SW 1271 (cell line): ENCODE measurements at regions not wholly inside any gene's neighbourhood (a gene's known extent, or its start where the extent isn't known, plus 50 kb on each side); places are given as distances from the start of the nearest gene placed in this dataset.
"Not testable (repeated sequence)": the region's sequence is repeated elsewhere in the genome, so short reads cannot be mapped to it uniquely, and the experiment has no call there.

Source experiments
- DNase-seq, 2 experiments: peaks; one replicate each; lab custom pipeline; 2025; lab: John Stamatoyannopoulos, UW

- DNase-seq: peak in 1 of 2 experiments; percentile 67
These were observed 1088.2 kb upstream of the CITED2 start for GRCh38 chr6:140462453-140463311.

GRCh38 chr6:140462076-140462452, 1087.6 kb upstream of the CITED2 start:
- DNase-seq: no peak

DNA sequence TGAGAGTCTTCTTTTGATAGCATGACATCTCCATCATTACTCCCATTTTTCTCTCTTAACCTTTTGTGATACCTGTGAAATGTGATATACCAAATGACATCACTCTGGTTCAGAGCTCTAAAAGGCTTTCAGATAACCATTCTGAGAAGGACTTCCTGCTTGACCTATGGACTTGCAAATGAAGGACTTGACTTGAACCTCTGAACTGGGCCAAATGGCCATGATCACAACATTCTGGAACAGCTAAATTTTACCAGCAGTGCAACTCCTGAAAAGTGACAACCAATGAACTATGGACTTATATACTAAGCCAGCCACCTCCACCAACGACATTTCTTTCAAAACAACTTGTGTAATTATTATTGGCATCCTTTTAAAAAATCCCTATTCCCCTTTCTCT, 1085.8 kb upstream of the CITED2 start:
- DNase-seq: no peak

DNA sequence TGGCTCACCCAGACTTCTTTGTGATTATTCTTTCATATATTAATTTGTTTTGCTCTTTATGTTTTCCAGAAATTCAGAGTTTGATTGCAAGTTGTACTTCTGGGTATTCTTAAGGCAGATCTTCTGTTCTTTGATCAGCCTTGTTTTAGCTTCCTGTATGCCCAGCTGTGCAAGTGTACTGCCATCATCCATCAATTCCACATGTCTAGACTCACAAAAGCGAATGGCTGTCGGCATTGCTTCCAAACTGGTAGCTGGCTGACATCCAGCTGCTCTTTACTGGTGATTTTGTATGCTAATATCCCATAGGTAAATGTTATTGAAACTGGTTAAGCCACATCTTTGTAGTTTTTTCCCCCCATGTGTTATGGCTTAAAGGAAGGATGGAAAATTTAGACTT, 1084.8 kb upstream of the CITED2 start:
- no peak for DNase-seq

- no peak for DNase-seq
These were observed 1071.8 kb upstream of the CITED2 start for GRCh38 chr6:140446241-140446640.

GRCh38 chr6:140445474-140446004, 1071.1 kb upstream of the CITED2 start:
- DNase-seq: peak in 1 of 2 experiments; percentile 60

DNA sequence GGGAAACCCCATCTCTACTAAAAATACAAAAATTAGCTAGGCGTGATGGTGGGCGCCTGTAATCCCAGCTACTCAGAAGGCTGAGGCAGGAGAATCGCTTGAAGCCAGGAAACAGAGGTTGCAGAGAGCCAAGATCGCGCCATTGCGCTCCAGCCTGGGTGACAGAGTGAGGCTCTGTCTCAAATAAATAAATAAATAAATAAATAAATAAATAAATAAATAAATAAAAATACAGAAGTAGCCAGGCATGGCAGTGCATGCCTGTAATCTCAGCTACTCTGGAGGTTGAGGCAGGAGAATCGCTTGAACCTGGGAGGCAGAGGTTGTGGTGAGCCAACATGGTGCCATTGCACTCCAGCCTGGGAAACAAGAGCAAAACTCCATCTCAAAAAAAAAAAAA, 1068.7 kb upstream of the CITED2 start:
- DNase-seq: not testable (repeated sequence)

- peak in 1 of 2 experiments; percentile 51 for DNase-seq
These were observed 1066.8 kb upstream of the CITED2 start for GRCh38 chr6:140441256-140441655.

DNA sequence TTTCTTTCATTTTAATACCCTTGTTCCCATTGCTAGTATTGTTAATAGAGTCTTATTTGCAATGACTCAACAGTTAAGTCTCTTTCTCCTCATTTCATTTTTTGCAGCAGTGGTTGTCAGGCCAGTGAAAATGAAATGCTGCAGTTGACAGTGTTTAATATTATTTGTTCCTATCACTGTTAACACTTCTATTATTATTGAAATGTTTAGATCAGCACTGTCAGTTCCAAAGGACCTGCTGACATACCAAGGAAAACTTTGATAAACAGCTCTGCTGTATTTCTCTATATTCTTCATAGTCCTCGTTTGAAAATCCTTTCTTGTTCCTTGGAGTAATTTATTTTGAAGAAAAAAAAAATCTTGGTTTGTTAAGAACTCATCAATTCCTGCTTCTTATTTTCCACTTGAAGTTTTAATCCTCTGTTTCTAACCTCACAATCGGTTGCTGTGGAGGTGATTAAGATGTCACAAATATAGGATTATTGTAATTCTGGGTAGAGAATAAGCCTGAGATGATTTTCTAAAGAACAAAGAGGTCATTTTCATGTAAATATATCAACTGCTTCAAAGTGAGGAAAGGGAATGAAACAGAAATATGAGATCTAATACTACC, 1065.9 kb upstream of the CITED2 start:
- DNase-seq: no peak

- no peak for DNase-seq
These were observed 1063.9 kb upstream of the CITED2 start for GRCh38 chr6:140438346-140438735.

- no peak for DNase-seq
These were observed 1063.3 kb upstream of the CITED2 start for GRCh38 chr6:140437619-140438345.

GRCh38 chr6:140436023-140436811, 1061.8 kb upstream of the CITED2 start:
- peak in 1 of 2 experiments; percentile 28 for DNase-seq

GRCh38 chr6:140434761-140435160, 1060.3 kb upstream of the CITED2 start:
- DNase-seq: no peak

GRCh38 chr6:140433072-140433471, 1058.6 kb upstream of the CITED2 start:
- DNase-seq: no peak

DNA sequence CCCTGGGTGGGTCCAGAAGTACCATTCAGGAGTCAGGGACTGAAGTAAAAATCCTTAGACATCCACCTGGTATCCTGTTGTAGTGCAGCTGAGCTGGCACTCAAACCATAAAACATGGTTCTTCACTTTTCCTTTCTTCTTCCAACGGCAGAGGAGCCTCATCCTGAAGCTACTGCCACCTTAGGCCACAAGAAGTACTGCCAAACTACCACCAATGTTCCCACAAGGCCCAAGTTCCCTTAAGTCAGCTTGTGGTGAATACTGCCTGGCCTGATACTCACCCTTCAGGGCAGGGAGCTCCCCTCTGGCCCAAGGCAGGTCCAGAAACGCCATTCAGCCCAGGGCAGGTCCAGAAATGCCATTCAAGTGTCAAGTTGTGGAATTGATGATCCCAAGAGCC, 1053.4 kb upstream of the CITED2 start:
- no peak for DNase-seq

DNA sequence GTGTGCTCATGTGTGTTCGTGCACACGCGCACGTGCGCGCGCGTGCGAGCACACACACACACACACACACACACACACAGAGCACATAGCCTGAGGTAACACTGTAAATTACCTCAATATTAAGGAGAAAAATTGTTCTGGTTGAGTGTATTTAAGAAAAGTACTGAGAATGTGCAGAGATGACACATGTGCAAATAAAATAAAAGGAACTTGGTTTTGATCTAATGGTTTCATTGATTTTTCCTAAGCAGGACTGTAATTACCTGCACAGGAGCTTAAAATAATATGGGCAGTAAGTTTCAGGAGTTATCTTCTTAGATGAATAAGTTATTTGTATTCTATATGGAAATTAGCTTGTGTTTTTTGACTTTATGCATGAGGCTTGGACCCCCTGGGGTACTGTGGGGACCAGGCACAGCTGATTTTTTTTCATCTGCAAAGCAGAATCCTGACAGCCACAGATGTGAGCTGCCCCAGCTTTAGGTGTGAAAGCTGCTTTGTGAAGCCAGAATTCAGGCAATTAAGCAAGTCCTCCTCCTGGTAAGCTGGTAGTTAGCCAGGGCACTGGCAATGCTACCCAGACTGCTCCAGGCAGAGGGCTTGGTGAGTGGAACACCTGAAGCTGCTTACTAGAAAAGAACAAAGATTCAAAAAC, 1040.6 kb upstream of the CITED2 start:
- DNase-seq: no peak

GRCh38 chr6:140403020-140403419, 1028.6 kb upstream of the CITED2 start:
- DNase-seq: no peak

GRCh38 chr6:140401761-140402160, 1027.3 kb upstream of the CITED2 start:
- DNase-seq: peak; percentile 12 to 52

DNA sequence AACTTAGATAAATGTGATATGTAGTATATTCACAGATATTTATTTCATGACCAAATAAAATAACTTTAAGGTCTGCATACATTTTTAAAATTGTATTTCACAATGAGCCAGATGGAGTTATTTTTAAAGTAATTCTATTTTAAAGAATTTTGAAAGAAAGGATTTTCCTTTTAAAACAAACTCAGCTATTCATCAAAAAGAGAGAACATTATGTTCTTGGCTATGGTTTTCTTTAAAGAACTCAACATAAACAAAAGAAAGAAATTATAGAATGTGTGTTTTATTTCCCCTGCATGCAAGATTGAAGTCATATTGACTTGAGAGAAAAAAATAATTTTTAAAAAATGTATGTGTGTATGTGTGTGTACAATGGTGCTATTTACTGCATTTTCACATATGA, 1023.6 kb upstream of the CITED2 start:
- DNase-seq: no peak

- no peak for DNase-seq
These were observed 1022.7 kb upstream of the CITED2 start for GRCh38 chr6:140397106-140397505.
